Naive thymus-derived CD4-positive, alpha-beta T cell (primary cell): ENCODE measurements at regions not wholly inside any gene's neighbourhood (a gene's known extent, or its start where the extent isn't known, plus 50 kb on each side); places are given as distances from the start of the nearest gene placed in this dataset.
"Not testable (repeated sequence)": the region's sequence is repeated elsewhere in the genome, so short reads cannot be mapped to it uniquely, and the experiment has no call there.

ENCODE experiments used
- ATAC-seq: fragments of 150-1000 bp; cut with Tn5 transposase; 2 replicates; pipeline ENCODE4 v1.10.0; 2021; ENCODE audit warnings: mild to moderate bottlenecking, moderate library complexity
- CTCF ChIA-PET: fragments of 350-600 bp; sonication (Branson Sonifier 250); formaldehyde crosslinking; loops from one replicate; lab custom pipeline; 2021; ENCODE audit warnings: antibody characterized with exemption; lab: Charles Lee
- POLR2A ChIA-PET: fragments of 350-600 bp; sonication (Branson Sonifier 250); formaldehyde crosslinking; loops from one replicate; lab custom pipeline; 2021; ENCODE audit warnings: antibody characterized with exemption, inconsistent platforms; lab: Charles Lee
- DNase-seq, 9 donors: peaks; one replicate each; pipeline versions ENCODE4 v3.0.0 to v3.0.0-alpha.2; 2020 to 2022; ENCODE audit warnings: mixed read lengths in 1 of 9
- H3K27ac ChIP-seq: one replicate; pipeline ENCODE4 v1.7.0; 2013; ENCODE audit warnings: mild to moderate bottlenecking, low read depth, low read length, moderate library complexity
- H3K27me3 ChIP-seq, 2 donors: one replicate each; pipeline ENCODE4 v1.7.0; 2013; ENCODE audit warnings: low read length in 2 of 2, mild to moderate bottlenecking in 2 of 2, moderate library complexity in 2 of 2; ENCODE audit not compliant: control insufficient read depth in 2 of 2, insufficient read depth in 2 of 2
- H3K36me3 ChIP-seq, 3 experiments: 1 replicate in 2 of 3; 2 replicates in 1 of 3; pipeline ENCODE4 v1.7.0; 2013; ENCODE audit warnings: low read length in 3 of 3, mild to moderate bottlenecking in 3 of 3, moderate library complexity in 1 of 3; ENCODE audit not compliant: insufficient read depth in 3 of 3, control insufficient read depth in 2 of 3
- H3K4me1 ChIP-seq, 2 donors: one replicate each; pipeline ENCODE4 v1.7.0; 2013; ENCODE audit warnings: low read length in 2 of 2, mild to moderate bottlenecking in 2 of 2, moderate library complexity in 1 of 2; ENCODE audit not compliant: control insufficient read depth in 2 of 2, insufficient read depth in 2 of 2
- H3K4me3 ChIP-seq: 2 replicates; pipeline ENCODE4 v1.7.0; 2013; ENCODE audit warnings: mild to moderate bottlenecking, low read length
- H3K9me3 ChIP-seq, 3 experiments: 1 replicate in 2 of 3; 2 replicates in 1 of 3; pipeline ENCODE4 v1.7.0; 2013; ENCODE audit warnings: low read length in 3 of 3; ENCODE audit not compliant: control insufficient read depth in 2 of 3
- H3K27ac Mint-ChIP-seq, 9 donors: one replicate each; pipeline ENCODE4 v1.8.0; 2020 to 2022; ENCODE audit warnings: mixed read lengths in 9 of 9, mild to moderate bottlenecking in 8 of 9, moderate library complexity in 5 of 9, inconsistent platforms in 2 of 9
- H3K27me3 Mint-ChIP-seq, 5 donors: one replicate each; pipeline ENCODE4 v1.8.0; 2021 to 2022; ENCODE audit warnings: mixed read lengths in 5 of 5, mild to moderate bottlenecking in 1 of 5
- H3K36me3 Mint-ChIP-seq, 5 donors: one replicate each; pipeline ENCODE4 v1.8.0; 2020 to 2022; ENCODE audit warnings: mixed read lengths in 5 of 5, mild to moderate bottlenecking in 3 of 5, inconsistent platforms in 1 of 5
- H3K4me1 Mint-ChIP-seq, 7 donors: one replicate each; pipeline ENCODE4 v1.8.0; 2020 to 2022; ENCODE audit warnings: mixed read lengths in 7 of 7, mild to moderate bottlenecking in 3 of 7, inconsistent platforms in 1 of 7
- H3K4me3 Mint-ChIP-seq, 10 donors: one replicate each; pipeline ENCODE4 v1.8.0; 2020 to 2022; ENCODE audit warnings: mild to moderate bottlenecking in 10 of 10, mixed read lengths in 10 of 10, moderate library complexity in 6 of 10, inconsistent platforms in 2 of 10
- H3K9me3 Mint-ChIP-seq, 11 donors: one replicate each; pipeline ENCODE4 v1.8.0; 2020 to 2022; ENCODE audit warnings: mixed read lengths in 11 of 11, mild to moderate bottlenecking in 4 of 11, inconsistent platforms in 1 of 11, moderate library complexity in 1 of 11
- intact Hi-C, 2 donors: fragments of 100-400 bp; cut with micrococcal nuclease; formaldehyde crosslinking; loops; one replicate each; pipeline ENCODE4 v1.15.1; 2023

DNA sequence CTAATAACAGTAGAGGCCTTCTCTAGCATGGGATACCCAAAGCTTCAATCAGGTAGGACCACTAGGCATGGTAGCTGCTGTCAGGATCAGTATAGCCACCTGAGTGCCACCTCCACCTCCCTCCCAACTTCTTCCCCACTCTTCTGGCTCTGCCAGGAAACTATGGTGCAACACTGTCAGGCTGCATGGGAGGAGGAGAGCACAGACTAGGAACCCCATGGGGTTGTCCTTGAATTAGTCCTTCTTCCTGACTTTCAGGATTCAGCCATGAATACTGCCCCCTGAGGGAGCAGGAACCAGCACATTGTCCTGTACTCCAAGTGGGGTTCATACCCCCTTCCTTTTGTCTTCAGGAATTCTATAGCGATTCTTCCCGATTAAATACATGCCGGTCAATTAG, 340.8 kb upstream of the ONECUT1 start:
- Mint-ChIP-seq H3K36me3 (no peaks in the 10 kb centered on the region), H3K9me3 (peaks cover 0 to 20% (median 7%) of the 10 kb centered on the region in 11 donors), H3K27ac (no peak overlapping the region), H3K4me3 (no peak overlapping the region), H3K4me1 (peaks cover 0 to 2% (median 0%) of the 10 kb centered on the region in 7 donors), H3K27me3 (peaks cover 0 to 11% (median 5%) of the 10 kb centered on the region in 5 donors)
- no peak overlapping the region for H3K4me3 ChIP-seq
- no peaks in the 10 kb centered on the region for H3K9me3 ChIP-seq
- no peaks in the 10 kb centered on the region for H3K4me1 ChIP-seq
- intact Hi-C loops = no loop called here
- H3K27ac ChIP-seq = no peak overlapping the region
- ATAC-seq = no peak
- ChIA-PET CTCF (no interaction called here), POLR2A (no interaction called here)
- H3K36me3 ChIP-seq = no peaks in the 10 kb centered on the region
- no peak for DNase-seq
- H3K27me3 ChIP-seq = no peaks in the 10 kb centered on the region

DNA sequence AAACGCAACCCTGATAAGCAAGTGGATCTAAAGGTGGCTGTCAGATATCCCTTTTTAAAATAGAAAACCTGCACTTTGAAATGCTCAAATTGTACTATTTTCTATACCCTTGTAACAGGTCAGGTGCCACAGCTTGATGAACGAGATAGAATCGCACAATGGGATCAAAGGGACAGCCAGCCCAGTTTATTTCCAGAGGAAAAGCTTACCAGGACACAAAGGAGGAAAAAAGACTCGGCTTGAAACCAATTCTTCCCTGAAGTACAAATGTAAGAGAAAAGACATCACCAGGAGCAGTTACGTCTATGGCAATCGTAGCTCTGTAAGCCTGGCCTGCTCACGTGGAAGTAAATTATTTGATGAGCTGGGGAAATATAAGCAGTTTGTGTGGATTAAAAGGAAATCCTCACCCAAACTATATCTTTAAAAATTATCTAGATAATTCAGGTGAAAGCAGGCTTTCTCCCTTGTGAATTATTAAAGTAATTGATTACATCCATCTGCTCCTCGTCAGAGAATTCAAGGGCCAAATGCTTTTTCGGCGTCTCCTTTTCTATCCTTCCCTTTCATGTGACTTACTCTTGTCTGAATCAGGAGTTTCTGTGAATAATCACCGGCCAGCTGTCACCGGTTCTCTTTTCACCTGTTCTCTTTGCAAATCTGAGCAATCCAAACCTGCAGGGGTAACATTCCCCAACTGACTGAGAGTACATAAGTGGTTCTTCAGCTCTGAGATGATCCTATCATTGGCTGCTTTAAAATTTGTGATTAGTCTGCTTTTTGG, 339.2 kb upstream of the ONECUT1 start:
- H3K36me3 Mint-ChIP-seq = no peaks in the 10 kb centered on the region
- no peak overlapping the region for H3K27ac Mint-ChIP-seq
- POLR2A ChIA-PET = no interaction called here
- no peak for ATAC-seq
- H3K27me3 ChIP-seq = no peaks in the 10 kb centered on the region
- H3K27me3 Mint-ChIP-seq = peaks cover 0 to 11% (median 5%) of the 10 kb centered on the region in 5 donors
- CTCF ChIA-PET = no interaction called here
- no peak for DNase-seq
- H3K4me1 ChIP-seq = no peaks in the 10 kb centered on the region
- peaks cover 0 to 2% (median 0%) of the 10 kb centered on the region in 7 donors for H3K4me1 Mint-ChIP-seq
- peaks cover 0 to 11% (median 2%) of the 10 kb centered on the region in 11 donors for H3K9me3 Mint-ChIP-seq
- intact Hi-C loops = no loop called here
- H3K9me3 ChIP-seq = no peaks in the 10 kb centered on the region
- H3K4me3 Mint-ChIP-seq = no peak overlapping the region
- H3K27ac ChIP-seq = no peak overlapping the region
- H3K4me3 ChIP-seq = no peak overlapping the region
- H3K36me3 ChIP-seq = no peaks in the 10 kb centered on the region

DNA sequence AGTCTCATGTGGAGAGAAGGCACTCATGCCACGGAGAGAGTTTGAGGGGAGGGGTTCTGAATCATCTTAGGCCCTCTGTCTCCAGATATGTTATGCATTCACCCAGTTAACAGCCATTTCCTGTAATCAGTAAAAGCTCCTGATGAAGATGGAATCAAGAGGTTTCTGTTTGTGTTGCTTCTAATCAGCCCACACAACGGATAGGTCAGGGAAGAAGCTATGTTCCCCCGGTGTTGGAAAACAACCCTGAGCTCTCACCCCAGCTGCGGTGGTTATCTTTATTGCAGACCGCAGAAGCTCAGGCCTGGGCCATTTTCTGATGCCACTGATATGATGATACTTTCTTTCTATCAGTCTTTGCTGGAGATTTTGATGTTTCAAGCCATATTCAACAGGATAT, 338.5 kb upstream of the ONECUT1 start:
- no peaks in the 10 kb centered on the region for H3K36me3 ChIP-seq
- peaks cover 0 to 9% (median 5%) of the 10 kb centered on the region in 5 donors for H3K27me3 Mint-ChIP-seq
- no peaks in the 10 kb centered on the region for H3K27me3 ChIP-seq
- H3K4me1 ChIP-seq = no peaks in the 10 kb centered on the region
- H3K9me3 Mint-ChIP-seq = peaks cover 0 to 6% (median 0%) of the 10 kb centered on the region in 11 donors
- no peak overlapping the region for H3K27ac Mint-ChIP-seq
- no peak overlapping the region for H3K4me3 ChIP-seq
- no peaks in the 10 kb centered on the region for H3K4me1 Mint-ChIP-seq
- ChIA-PET CTCF (no interaction called here), POLR2A (no interaction called here)
- no peaks in the 10 kb centered on the region for H3K9me3 ChIP-seq
- H3K36me3 Mint-ChIP-seq = no peaks in the 10 kb centered on the region
- ATAC-seq (no peak), DNase-seq (no peak)
- H3K27ac ChIP-seq = no peak overlapping the region
- H3K4me3 Mint-ChIP-seq = no peak overlapping the region
- intact Hi-C loops = no loop called here

DNA sequence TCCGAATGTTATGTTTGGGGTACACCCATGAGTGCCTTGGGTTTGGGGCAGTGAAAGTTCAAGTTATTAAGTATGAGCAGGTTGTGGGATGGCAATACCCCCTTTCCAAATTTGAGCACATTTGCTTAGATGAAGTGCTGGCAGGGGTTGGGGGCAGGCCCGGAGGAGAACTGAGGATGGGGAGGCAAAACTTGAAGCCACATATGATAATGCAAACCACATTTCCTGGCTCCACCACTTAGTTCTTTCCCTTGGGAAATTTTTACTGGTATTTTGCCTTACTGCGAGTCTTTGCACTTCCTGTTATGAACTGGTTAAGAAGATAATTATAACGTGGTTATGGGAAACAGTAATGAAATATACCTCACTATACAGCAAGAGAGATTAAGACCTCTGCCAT, 336.0 kb upstream of the ONECUT1 start:
- no peak overlapping the region for H3K27ac Mint-ChIP-seq
- Histone ChIP-seq H3K27me3 (no peaks in the 10 kb centered on the region), H3K9me3 (no peaks in the 10 kb centered on the region), H3K36me3 (no peaks in the 10 kb centered on the region), H3K27ac (no peak overlapping the region), H3K4me1 (no peaks in the 10 kb centered on the region), H3K4me3 (no peak overlapping the region)
- H3K4me3 Mint-ChIP-seq = no peak overlapping the region
- ChIA-PET POLR2A (no interaction called here), CTCF (no interaction called here)
- peaks cover 0 to 2% (median 0%) of the 10 kb centered on the region in 11 donors for H3K9me3 Mint-ChIP-seq
- H3K27me3 Mint-ChIP-seq = peaks cover 0 to 5% (median 0%) of the 10 kb centered on the region in 5 donors
- no peaks in the 10 kb centered on the region for H3K36me3 Mint-ChIP-seq
- no peak for DNase-seq
- no peaks in the 10 kb centered on the region for H3K4me1 Mint-ChIP-seq
- intact Hi-C loops = no loop called here
- no peak for ATAC-seq

DNA sequence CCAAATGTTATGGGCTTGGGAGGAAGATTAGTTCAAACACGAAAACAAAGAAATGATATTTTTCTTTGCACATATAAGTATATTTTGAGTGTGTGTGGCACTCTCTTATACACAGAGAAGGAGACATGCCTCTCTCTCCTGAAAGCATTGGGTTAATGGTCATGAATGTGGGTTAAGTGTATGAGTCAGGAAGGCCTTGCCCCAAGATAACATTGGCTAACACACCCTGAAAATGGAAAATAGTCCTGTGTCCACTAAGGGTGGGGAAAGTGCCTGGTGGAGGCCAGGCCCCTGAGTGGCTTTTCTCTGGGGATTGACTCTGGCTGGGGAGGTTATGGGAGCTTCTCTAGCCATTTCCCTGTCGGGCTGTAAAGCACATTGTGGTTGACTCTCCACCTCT, 332.7 kb upstream of the ONECUT1 start:
- ChIA-PET CTCF (no interaction called here), POLR2A (no interaction called here)
- intact Hi-C loops = no loop called here
- ATAC-seq = no peak
- Mint-ChIP-seq H3K9me3 (no peaks in the 10 kb centered on the region), H3K4me3 (no peak overlapping the region), H3K27ac (no peak overlapping the region), H3K4me1 (no peaks in the 10 kb centered on the region), H3K27me3 (peaks cover 0 to 5% (median 0%) of the 10 kb centered on the region in 5 donors), H3K36me3 (no peaks in the 10 kb centered on the region)
- Histone ChIP-seq H3K4me1 (no peaks in the 10 kb centered on the region), H3K4me3 (no peak overlapping the region), H3K27ac (no peak overlapping the region), H3K9me3 (no peaks in the 10 kb centered on the region), H3K27me3 (no peaks in the 10 kb centered on the region), H3K36me3 (no peaks in the 10 kb centered on the region)
- DNase-seq = no peak

DNA sequence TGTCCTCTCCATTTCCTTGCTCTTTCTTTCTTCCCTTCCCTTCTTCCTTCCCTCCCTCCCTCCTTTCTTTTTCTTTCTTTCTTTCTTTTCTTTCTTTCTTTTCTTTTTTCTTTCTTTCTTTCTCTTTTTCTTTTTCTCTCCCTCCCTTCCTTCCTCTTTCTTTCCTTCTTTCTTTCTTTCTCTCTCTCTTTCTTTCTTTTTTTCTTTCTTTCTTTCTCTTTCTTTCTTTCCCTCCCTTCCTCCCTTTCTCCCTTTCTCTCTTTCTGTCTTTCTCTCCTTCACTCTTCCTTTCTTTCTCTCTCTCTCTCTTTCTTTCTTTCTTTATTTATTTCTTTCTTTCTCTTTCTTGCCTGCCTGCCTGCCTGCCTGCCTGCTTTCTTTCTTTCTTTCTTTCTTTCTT, 326.8 kb upstream of the ONECUT1 start:
- H3K36me3 Mint-ChIP-seq, H3K4me1 Mint-ChIP-seq, H3K4me3 ChIP-seq, H3K9me3 ChIP-seq, intact Hi-C loops, DNase-seq, H3K27ac Mint-ChIP-seq, H3K4me1 ChIP-seq, H3K27me3 Mint-ChIP-seq, H3K27ac ChIP-seq, H3K4me3 Mint-ChIP-seq, H3K9me3 Mint-ChIP-seq, ATAC-seq, H3K36me3 ChIP-seq, CTCF ChIA-PET, H3K27me3 ChIP-seq, POLR2A ChIA-PET: not testable (repeated sequence)

DNA sequence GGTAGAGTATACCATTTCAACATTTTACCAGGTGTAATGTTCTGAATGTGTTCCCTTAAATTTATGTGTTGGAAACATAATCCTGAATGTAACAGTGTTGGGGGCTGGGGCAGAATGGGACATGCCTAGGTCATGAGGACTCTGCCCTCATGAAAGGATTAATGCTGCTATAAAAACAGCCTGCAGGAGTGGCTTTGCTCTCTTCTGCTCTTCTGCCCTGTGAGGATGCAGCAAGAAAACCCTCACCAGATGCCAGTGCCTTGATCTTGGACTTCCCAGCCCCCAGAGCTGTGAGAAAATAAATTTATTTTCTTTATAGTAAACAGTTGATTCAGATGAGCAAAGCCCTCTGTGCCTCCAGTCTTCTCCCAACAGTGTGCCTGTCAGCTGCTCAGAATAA, 326.0 kb upstream of the ONECUT1 start:
- Histone ChIP-seq H3K9me3 (no peaks in the 10 kb centered on the region), H3K4me1 (no peaks in the 10 kb centered on the region), H3K27me3 (no peaks in the 10 kb centered on the region), H3K27ac (no peak overlapping the region), H3K36me3 (no peaks in the 10 kb centered on the region), H3K4me3 (no peak overlapping the region)
- intact Hi-C loops = no loop called here
- POLR2A ChIA-PET = no interaction called here
- H3K36me3 Mint-ChIP-seq = peaks cover 0 to 3% (median 0%) of the 10 kb centered on the region in 5 donors
- no peak overlapping the region for H3K27ac Mint-ChIP-seq
- H3K4me1 Mint-ChIP-seq = no peaks in the 10 kb centered on the region
- peaks cover 0 to 7% (median 6%) of the 10 kb centered on the region in 5 donors for H3K27me3 Mint-ChIP-seq
- no peak overlapping the region for H3K4me3 Mint-ChIP-seq
- no peak for DNase-seq
- ATAC-seq = no peak
- CTCF ChIA-PET = no interaction called here
- H3K9me3 Mint-ChIP-seq = peaks cover 0 to 12% (median 2%) of the 10 kb centered on the region in 11 donors
